GM21447 (cell line): ENCODE measurements at regions not wholly inside any gene's neighbourhood (a gene's known extent, or its start where the extent isn't known, plus 50 kb on each side); places are given as distances from the start of the nearest gene placed in this dataset.

ENCODE experiments used
- ATAC-seq: cut with Tn5 transposase; IDR thresholded peaks from one replicate; pipeline ENCODE4 v1.9.1; 2021; ENCODE audit not compliant: unreplicated experiment

GRCh38 chr12:114769634-114770033, 85.7 kb upstream of the TBX3 start:
- no peak for ATAC-seq

DNA sequence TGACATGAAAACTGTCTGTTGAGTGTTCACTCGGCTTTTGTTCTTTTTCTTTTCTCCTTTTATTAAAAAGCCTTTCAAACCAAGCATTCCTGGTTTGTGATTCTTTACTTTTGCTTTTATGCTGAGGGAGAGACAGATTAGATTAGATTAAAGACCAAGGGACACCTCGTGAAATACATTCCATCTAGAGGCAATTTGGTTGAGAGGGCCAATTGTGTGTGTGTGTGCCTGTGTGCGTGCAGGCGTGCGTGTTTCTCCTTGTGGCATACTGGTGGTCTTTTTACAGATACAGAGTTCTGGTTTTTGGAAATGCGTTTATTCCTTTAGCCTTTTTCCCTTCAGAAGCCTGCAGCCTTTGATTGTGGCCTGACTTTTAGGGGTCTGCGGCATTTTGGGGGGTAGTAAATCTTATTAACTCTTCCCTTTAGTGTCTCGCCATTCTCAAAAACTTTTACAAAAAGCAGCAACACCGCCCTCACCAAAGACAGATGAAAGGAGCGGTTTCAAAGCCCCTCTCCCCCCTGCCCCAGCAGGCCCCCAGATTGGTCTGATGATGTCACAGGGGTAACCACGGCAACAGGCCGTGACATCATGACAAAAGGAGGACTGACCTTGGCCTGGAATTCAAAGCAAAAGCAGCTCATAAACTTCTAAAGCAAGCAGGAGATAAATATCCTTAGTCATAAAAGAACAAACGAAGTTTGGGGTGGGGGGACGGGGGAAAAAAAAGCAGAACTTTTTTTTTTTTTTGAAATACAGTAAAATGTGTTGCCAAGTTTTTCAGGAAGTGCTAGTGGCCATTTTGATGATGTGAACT, 84.1 kb upstream of the TBX3 start:
- ATAC-seq: no peak

DNA sequence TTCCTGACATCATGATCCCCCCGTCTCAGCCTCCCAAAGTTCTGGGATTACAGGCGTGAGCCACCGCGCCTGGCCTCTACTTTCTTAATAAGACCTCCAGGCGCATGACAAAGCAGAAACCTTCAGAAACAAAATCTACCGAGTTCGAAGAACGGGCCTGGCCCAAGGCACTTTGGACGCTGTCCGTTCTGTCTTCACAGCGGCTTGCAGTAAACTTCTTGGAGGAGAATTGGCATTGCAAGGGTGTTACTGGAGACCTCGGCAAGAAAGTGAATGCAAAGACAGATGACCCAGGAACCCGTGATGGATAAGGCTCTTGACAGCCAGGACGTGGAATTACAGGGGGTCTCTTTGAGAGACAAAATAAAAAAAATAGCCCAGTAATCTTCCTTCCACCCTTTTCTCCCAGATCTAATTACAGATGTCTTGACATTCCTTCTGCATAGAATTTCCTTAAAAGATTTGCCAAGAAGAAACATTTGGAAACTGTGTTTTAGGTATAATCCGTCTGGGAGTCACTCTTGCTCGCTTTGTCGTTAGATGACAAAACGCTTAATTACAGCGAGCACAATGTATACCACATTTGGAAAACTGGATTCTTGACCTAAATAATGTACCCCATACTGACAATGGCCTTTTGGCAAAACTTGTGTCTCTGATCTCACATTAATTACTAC, 83.2 kb upstream of the TBX3 start:
- no peak for ATAC-seq

GRCh38 chr12:114765960-114766691, 82.2 kb upstream of the TBX3 start:
- no peak for ATAC-seq

GRCh38 chr12:114764510-114764909, 80.5 kb upstream of the TBX3 start:
- no peak for ATAC-seq

DNA sequence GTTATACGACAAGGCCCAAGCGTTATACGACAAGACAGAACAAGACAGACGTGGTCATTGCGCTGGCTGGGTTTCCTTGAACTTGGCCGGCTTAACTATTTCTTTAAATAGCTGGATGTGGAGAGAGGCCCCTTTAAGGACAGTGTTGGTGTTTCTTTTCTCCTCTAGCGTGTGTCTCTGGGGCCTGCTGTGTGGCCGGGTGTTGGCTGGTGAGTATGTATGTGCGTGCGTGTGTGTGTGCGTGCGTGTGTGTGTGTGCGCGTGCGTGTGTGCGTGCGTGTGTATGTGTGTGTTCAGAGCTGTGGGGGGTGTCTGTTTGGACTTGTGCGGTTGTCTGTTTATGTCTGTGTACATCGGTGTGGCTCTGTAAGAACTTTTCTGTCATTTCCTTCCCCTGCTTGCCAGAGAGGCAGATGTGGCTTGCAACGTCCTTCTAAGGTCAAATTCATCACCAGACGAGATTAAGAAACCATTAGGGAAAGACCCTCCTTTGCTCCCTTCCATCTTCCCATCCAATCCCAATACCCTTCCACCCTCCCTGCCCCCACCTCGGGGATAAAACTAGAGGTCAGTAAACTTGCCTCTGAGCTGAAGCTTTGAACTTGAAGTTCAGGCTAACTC, 78.6 kb upstream of the TBX3 start:
- no peak for ATAC-seq

DNA sequence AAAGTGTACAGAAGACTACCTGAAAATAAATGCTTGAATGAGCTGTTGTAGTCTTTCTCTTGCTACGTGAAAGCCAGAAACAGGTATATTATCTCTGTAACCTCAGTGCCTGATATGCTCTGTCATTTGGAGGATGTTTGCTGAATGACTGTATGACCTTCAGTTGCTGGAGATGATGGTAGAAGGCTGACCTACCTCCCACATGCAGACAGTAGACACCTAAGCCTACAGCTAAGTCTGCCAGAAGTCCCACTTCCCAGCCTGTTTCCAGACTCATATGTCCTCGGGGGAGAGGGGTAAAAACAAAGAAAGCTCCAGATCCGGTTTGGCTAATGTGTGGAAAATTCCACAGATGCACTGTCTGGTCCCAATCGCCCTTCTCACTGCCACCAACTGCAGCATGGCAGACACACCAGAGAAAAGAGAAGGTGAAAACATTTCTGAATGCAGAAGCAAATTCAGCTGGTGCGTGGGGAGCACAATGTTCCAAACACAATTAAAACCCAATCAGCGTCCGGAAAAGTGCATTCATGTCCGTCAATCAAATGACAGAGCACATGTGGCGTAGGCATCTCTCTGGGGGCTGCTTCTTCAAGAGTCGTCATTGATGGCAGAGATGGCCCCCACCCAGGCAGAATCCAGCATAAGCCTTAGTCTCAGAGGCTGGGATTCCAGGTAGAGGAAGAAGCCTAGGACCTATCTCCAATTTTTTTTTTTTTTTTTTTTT, 76.3 kb upstream of the TBX3 start:
- ATAC-seq: no peak

- ATAC-seq: no peak
Measured at GRCh38 chr12:114759635-114760034, 75.7 kb upstream of the TBX3 start.

DNA sequence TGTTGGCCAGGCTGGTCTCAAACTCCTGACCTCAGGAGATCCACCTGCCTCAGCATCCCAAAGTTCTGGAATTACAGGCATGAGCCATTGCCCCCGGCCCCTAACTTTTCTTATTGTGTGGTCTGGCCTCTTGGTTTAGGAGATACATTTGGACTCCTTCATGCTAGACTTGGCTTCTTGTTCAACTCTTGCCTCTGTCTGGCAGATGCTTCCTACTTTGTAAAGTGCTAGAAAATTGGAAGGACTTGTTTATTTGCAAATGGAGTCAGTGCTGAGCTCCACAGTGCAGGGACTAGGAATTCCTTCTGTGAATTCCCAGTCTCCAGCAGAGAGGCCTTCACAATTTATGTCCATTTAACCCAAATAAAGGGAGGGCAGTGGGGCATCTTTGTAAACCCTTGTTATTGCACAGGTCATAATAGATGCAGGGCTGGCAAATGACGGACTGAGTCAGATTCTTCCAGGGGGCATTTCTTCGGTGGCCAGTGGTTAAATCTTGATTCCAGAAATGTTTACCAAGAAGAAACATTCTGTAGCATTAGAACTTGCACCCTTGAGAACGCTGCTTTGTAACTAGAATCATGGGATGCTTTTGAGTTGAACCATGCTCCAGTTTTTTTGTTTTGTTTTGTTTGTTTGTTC, 73.8 kb upstream of the TBX3 start:
- no peak for ATAC-seq

- no peak for ATAC-seq
Measured at GRCh38 chr12:114752217-114752616, 68.2 kb upstream of the TBX3 start.

DNA sequence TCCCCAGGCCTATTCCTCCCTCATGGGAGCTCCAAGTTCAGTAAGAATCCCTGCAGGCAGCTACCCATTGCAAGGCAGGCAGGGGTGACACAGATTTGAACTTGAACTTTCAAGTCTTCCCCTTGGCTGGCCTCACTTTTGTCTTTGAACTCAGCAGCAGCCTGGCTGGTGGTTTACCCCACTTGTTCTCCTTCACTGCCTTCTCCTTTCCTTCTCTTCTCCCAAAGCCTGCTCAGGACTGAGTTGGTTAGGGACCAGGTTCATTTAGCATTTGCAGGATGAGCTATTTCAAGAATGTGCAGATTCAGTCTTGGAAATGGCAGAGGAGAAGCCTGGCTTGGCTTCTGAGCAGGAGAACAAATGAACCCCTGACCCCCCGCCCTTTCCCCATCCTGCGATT, 67.7 kb upstream of the TBX3 start:
- no peak for ATAC-seq

- ATAC-seq: no peak
Measured at GRCh38 chr12:114750917-114751316, 66.9 kb upstream of the TBX3 start.

DNA sequence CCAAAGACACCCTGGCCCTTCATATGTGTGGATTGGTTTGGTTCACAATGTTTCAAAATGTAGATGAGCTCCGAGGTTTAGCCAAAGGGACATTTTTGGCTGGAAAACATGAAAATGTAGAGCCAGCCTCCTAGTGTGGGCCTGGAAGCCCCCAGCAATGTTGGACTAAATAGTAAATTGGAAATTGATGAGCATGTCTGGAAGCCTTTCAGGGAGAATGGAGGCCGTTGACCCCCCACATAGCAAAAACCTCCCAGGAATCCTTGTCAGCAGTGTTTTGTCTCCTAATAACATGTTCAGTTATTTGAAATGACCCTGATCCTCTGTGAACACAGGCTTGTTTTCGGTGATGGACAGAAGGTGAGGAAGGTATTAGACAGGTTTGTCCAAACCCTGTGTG, 65.1 kb upstream of the TBX3 start:
- no peak for ATAC-seq

DNA sequence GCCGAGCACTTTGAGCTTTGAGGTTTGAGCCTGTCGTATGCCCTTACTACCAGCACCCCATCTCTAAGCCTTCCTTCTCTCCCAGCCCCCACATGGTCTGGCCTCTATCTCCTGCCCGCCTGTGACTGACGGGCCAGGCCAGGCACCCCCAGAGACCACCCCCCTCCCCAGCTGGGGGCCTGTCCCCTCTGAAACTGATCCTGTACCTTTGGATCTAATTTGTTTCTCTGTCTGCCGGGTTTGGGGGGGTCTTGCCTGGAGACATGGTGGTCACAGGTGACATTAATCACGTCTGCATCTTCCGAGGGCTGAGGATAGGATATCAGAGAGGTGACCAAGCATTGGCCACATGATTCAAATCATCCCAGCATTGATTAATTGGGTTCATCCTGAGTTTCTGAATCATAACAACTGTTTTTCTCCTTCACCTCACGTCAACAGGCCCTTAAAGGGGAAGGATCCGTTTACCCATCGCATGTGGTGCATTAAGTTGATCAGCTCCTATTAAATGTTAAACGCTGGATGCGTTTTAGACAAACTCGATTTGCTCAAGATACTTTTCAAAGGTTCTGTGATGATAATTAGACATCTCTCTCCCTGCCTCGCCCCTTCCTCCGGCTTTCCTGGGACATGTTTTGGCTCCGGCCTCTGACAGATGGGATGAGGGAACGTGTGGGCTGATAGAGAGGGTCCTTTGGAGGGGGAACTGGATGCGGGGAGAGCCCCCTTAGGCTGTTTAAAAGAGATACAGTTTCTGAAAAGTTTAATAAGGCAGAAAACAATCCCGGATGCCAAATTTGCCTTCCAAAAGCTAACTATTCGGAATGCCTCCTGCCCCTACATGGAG, 63.3 kb upstream of the TBX3 start:
- ATAC-seq: no peak

- ATAC-seq: no peak
Measured at GRCh38 chr12:114746297-114747011, 62.5 kb upstream of the TBX3 start.

- no peak for ATAC-seq
Measured at GRCh38 chr12:114744691-114745090, 60.7 kb upstream of the TBX3 start.

DNA sequence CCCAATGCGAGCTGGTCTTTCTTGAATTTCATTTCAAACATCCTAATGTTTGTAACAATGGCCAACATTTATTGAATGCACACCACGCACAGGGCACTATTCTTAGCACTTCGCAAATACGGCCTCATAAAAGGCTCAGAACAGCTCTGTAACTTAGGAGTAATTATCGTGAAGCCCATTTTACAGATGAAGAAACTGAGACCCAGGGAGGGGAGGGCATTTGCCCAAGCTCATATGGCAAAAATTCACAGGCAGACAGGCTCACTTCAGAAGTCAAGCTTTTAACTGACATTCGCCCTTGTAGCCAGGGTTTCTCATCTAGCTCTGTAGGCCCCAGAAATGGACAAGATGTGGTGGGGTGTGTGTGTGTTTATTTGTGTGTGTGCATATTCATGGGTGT, 60.3 kb upstream of the TBX3 start:
- ATAC-seq: no peak

- no peak for ATAC-seq
Measured at GRCh38 chr12:114743799-114744198, 59.8 kb upstream of the TBX3 start.

DNA sequence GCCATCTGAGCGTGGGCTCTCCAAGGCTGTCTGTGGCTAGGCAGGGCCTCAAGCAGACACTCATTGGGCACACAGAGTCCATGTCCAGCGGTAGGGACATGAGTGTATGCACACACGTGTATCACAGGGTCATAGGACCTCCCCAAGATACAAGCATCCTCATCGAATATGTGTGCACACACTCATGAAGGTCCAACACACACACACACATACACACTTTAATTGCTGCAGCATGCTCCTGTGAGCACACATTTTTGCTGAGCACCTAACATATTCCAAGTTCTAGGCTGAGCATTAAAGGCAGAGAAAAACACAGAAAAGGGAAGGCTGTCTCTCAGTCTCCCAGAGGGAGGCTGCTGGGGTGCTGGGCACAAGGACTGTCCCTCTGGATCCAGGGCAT, 59.3 kb upstream of the TBX3 start:
- no peak for ATAC-seq
